Liver (tissue), 8 donors: ENCODE measurements at regions not wholly inside any gene's neighbourhood (a gene's known extent, or its start where the extent isn't known, plus 50 kb on each side); places are given as distances from the start of the nearest gene placed in this dataset.

ENCODE experiments used
- DNase-seq: peaks from one replicate; pipeline ENCODE4 v3.0.0-alpha.2; 2017; ENCODE audit warnings: low spot score
- H3K27ac ChIP-seq, 2 donors: one replicate each; pipeline ENCODE4 v1.7.0; 2013; ENCODE audit warnings: inconsistent platforms in 2 of 2, low read length in 2 of 2, control low read depth in 1 of 2, low read depth in 1 of 2, mild to moderate bottlenecking in 1 of 2
- H3K27me3 ChIP-seq, 4 donors: one replicate each; pipeline versions ENCODE4 v1.6.1 to v1.7.0; 2013; ENCODE audit warnings: low read length in 3 of 4, inconsistent platforms in 1 of 4, mild to moderate bottlenecking in 1 of 4, moderate library complexity in 1 of 4; ENCODE audit not compliant: control insufficient read depth in 4 of 4, insufficient read depth in 4 of 4
- H3K36me3 ChIP-seq, 4 donors: one replicate each; pipeline versions ENCODE4 v1.6.1 to v1.7.0; 2013; ENCODE audit warnings: low read length in 3 of 4, mild to moderate bottlenecking in 3 of 4, low read depth in 1 of 4, moderate library complexity in 1 of 4; ENCODE audit not compliant: control insufficient read depth in 4 of 4, insufficient read depth in 3 of 4
- H3K4me1 ChIP-seq, 4 donors: one replicate each; pipeline versions ENCODE4 v1.6.1 to v1.7.0; 2013; ENCODE audit warnings: low read length in 3 of 4, mild to moderate bottlenecking in 3 of 4, moderate library complexity in 1 of 4; ENCODE audit not compliant: control insufficient read depth in 4 of 4, insufficient read depth in 4 of 4
- H3K4me3 ChIP-seq, 3 donors: one replicate each; pipeline versions ENCODE4 v1.6.1 to v1.7.0; 2013; ENCODE audit warnings: low read length in 3 of 3, control low read depth in 1 of 3, low read depth in 1 of 3, mild to moderate bottlenecking in 1 of 3
- H3K9ac ChIP-seq, 2 donors: one replicate each; pipeline ENCODE4 v1.7.0; 2013; ENCODE audit warnings: low read length in 2 of 2, mild to moderate bottlenecking in 2 of 2, moderate library complexity in 2 of 2, control low read depth in 1 of 2, low read depth in 1 of 2
- H3K9me3 ChIP-seq, 4 donors: one replicate each; pipeline versions ENCODE4 v1.6.1 to v1.7.0; 2013; ENCODE audit warnings: low read length in 3 of 4; ENCODE audit not compliant: control insufficient read depth in 4 of 4
- ATF3 ChIP-seq: IDR thresholded peaks from 2 replicates; pipeline ENCODE4 v1.6.1; 2016; ENCODE audit warnings: antibody characterized with exemption
- CTCF ChIP-seq: fragments of 150-350 bp; IDR thresholded peaks from 2 replicates; pipeline ENCODE4 v1.5.1; 2017; ENCODE audit warnings: improper control_type of control experiment, low read depth, low read length; ENCODE audit not compliant: missing input control
- EGR1 ChIP-seq, 2 donors: IDR thresholded peaks; 2 replicates each; pipeline ENCODE4 v1.6.1; 2016 to 2018; ENCODE audit warnings: antibody characterized with exemption in 2 of 2, low read depth in 2 of 2
- FOXA1 ChIP-seq: IDR thresholded peaks from 2 replicates; pipeline ENCODE4 v1.6.1; 2016; ENCODE audit warnings: antibody characterized with exemption
- FOXA2 ChIP-seq: IDR thresholded peaks from 2 replicates; pipeline ENCODE4 v1.6.1; 2016; ENCODE audit warnings: antibody characterized with exemption
- GABPA ChIP-seq, 2 donors: IDR thresholded peaks in 1 of 2; conservative IDR thresholded peaks in 1 of 2; 2 replicates each; pipeline ENCODE4 v1.6.1; 2016; ENCODE audit warnings: antibody characterized with exemption in 2 of 2, mild to moderate bottlenecking in 1 of 2, moderate library complexity in 1 of 2
- HNF4A ChIP-seq, 2 donors: conservative IDR thresholded peaks; 2 replicates each; pipeline ENCODE4 v1.6.1; 2016; ENCODE audit warnings: antibody characterized with exemption in 2 of 2, mild to moderate bottlenecking in 2 of 2
- HNF4G ChIP-seq: IDR thresholded peaks from 2 replicates; pipeline ENCODE4 v1.6.1; 2016; ENCODE audit warnings: antibody characterized with exemption
- JUND ChIP-seq, 2 donors: IDR thresholded peaks; 2 replicates each; pipeline ENCODE4 v1.6.1; 2016; ENCODE audit warnings: antibody characterized with exemption in 2 of 2
- MAX ChIP-seq: IDR thresholded peaks from 2 replicates; pipeline ENCODE4 v1.6.1; 2016; ENCODE audit warnings: antibody characterized with exemption
- NR2F2 ChIP-seq: IDR thresholded peaks from 2 replicates; pipeline ENCODE4 v1.6.1; 2016; ENCODE audit warnings: antibody characterized with exemption
- RAD21 ChIP-seq, 2 donors: IDR thresholded peaks; 2 replicates each; pipeline ENCODE4 v1.6.1; 2016; ENCODE audit warnings: antibody characterized with exemption in 2 of 2, mild to moderate bottlenecking in 2 of 2
- REST ChIP-seq: IDR thresholded peaks from 2 replicates; pipeline ENCODE4 v1.6.1; 2016; ENCODE audit warnings: antibody characterized with exemption, mild to moderate bottlenecking
- RXRA ChIP-seq, 2 donors: IDR thresholded peaks; 2 replicates each; pipeline ENCODE4 v1.6.1; 2017 to 2018; ENCODE audit warnings: antibody characterized with exemption in 2 of 2, mild to moderate bottlenecking in 1 of 2
- SP1 ChIP-seq: IDR thresholded peaks from 2 replicates; pipeline ENCODE4 v1.6.1; 2018; ENCODE audit warnings: antibody characterized with exemption, mild to moderate bottlenecking
- TAF1 ChIP-seq: conservative IDR thresholded peaks from 2 replicates; pipeline ENCODE4 v1.6.1; 2016; ENCODE audit warnings: antibody characterized with exemption, mild to moderate bottlenecking
- YY1 ChIP-seq: IDR thresholded peaks from 2 replicates; pipeline ENCODE4 v1.6.1; 2016; ENCODE audit warnings: antibody characterized with exemption, mild to moderate bottlenecking
- ZBTB33 ChIP-seq: IDR thresholded peaks from 2 replicates; pipeline ENCODE4 v1.6.1; 2016; ENCODE audit warnings: antibody characterized with exemption
- WGBS: extraction: QIAGEN DNeasy Blood & Tissue Kit; methylation state at CpG from one replicate; pipeline ENCODE4 v1.1.7; 2013; 5-methylcytosine and 5-hydroxymethylcytosine counted together
- donor health status: healthy.
- donor health status: healthy.
- donor health status: healthy.
- donor health status: healthy.
- donor health status: healthy.

GRCh38 chr3:139838269-139838957 lies 96.6 kb upstream of the CLSTN2 start:
- H3K9me3 ChIP-seq, result no peaks in the 10 kb centered on the region
- H3K27me3 ChIP-seq, result no peaks in the 10 kb centered on the region
- no peak overlapping the region for H3K4me3 ChIP-seq
- WGBS, result 65% methylated on average over 3 of the region's 3 CpGs
- peaks cover 0 to 4% (median 3%) of the 10 kb centered on the region in 4 donors for H3K4me1 ChIP-seq
- no peaks in the 10 kb centered on the region for H3K36me3 ChIP-seq
- no peak overlapping the region for H3K27ac ChIP-seq
- no peak for DNase-seq
- TF ChIP-seq YY1 (no peak), EGR1 (IDR thresholded peaks at IDR 0.05; ENCODE audit: low read depth in 2 of 2) (no peak), FOXA2 (no peak), MAX (peak; percentile 21), HNF4A (conservative IDR thresholded peaks at IDR 0.05) (peak; percentile 82 to 85), NR2F2 (no peak), CTCF (no peak), SP1 (peak; percentile 34), GABPA (IDR thresholded peaks at IDR 0.05 in 1 of 2, conservative IDR thresholded peaks at IDR 0.05 in 1 of 2) (no peak), RAD21 (IDR thresholded peaks at IDR 0.05) (no peak), ATF3 (no peak), RXRA (IDR thresholded peaks at IDR 0.05) (peak in 1 of 2 donors; percentile 38), JUND (IDR thresholded peaks at IDR 0.05) (no peak), HNF4G (peak; percentile 46), REST (no peak), FOXA1 (no peak), ZBTB33 (no peak), TAF1 (no peak)
- no peak overlapping the region for H3K9ac ChIP-seq
